ENCODE measurements at regions not wholly inside any gene's neighbourhood (a gene's known extent, or its start where the extent isn't known, plus 50 kb on each side); places are given as distances from the start of the nearest gene placed in this dataset.
"Not testable (repeated sequence)": the region's sequence is repeated elsewhere in the genome, so short reads cannot be mapped to it uniquely, and the experiment has no call there.

DNA sequence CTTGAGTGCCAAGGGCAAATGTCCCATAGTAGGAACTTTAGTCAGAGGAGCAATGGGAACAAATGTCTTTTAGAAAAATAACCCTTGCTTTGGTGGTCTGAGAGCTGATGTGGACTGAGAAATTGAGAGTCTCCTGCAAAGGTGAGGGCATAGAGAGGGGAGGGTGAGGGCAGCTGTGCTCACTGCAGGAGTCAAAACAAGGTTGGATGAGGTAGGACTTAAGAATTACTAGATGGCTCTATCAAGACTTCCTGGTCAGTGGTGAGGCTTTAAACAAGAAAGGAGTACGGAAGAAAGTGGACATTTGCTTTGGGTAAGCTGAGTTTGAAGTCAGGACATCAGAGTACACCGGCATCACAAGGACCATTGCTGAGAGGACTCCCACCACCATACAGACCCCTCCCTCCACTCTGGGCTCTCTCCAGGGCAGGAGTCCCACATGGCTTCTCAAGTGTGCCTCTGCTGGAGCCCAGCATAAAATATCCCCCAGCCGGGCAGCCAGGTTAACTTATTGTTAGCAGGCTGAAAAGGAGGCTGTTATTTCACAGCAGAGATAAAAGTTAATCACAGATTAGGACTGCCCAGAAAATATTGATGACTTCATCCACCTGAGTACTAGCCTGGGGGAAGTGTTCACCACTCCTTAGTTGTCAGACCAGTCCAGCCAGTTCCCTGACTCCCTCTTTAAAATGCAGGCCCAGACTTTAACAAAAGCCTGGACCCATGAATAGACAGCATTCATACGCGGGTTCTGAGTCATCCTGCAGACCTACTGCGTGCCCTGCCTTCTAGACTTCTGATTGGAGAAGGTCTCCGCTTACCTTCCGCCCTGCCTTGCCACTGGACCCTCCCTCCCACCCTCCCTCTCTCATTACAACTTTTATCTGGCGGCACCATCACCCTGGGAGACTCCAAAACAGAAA is 167.2 kb downstream of the BCL2L11 start:
- DNase-seq (ENCODE audit: low read depth) = not testable (repeated sequence)

DNA sequence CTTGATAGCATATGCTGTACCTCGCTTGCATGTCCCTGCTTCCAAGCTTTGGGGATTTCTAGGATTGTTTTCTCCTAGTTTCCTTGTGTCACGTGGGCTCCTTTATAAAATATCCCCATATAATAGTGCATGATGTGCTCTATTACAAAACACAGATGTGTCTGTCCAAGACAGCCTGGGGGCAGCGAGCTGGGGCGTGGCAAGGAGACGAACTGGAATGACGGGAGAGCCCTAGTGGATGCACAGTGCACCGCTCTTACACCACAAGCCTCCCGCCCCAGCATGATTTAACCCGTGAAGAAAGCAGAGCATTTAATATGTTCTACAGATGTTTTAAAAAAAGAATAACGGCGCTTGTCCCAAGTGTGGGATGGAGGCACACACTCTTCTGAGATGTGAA is 169.7 kb downstream of the BCL2L11 start:
- not testable (repeated sequence) for DNase-seq (ENCODE audit: low read depth)

DNA sequence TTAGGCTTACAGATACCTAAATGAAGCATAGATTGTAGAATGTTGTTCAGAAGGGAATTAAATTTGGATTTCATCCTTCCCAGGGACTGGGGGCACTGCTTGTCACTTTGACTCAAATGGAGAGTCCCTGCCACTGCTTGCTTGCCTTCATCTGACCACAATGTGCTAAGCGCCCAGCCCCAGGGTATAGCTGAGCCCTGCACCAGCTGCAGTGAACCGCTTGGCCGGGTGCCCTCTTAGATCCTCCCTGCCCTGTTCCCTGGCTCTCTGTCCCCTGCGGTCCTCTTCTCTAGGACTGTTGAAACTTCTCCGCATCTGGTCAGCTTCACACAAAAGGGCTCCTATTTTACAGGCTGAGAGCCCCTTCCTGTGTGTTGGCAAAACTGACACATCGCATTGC is 170.9 kb downstream of the BCL2L11 start:
- not testable (repeated sequence) for DNase-seq (ENCODE audit: low read depth)

DNA sequence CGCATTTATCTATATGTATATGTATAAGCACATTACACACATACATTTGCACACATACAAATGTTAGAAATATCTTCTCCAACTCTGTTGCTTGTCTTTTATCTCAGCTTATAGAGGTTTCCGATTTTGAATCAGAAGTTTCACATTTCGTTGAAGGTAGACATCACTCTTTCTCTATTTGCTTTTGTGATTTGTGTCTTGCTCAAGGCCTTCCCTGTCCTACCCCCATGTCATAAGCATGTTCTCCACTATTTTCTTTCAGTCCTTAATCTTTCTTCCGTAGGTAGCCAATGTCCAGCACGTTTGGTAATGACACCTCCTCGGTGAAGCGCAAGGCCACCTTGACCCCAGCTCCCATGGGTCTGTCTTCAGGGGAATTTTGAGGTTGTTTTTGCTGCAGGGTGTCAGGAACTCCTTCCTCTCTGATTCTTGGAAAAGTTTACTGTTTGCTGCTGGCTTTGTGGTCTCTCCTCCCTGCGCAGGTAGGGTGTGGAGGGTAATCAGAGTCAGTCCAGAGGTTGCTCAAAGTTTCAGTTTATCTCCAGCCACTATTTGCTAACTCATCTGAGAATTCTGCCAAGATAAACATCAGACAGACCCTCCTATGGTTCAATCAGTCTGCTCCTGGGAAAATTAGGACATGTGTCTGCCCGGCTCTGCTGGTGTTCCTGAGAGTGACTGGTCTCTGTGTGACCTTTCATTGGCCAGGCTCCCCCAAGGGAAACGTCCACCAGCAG is 171.7 kb downstream of the BCL2L11 start:
- DNase-seq (ENCODE audit: low read depth) = not testable (repeated sequence)

DNA sequence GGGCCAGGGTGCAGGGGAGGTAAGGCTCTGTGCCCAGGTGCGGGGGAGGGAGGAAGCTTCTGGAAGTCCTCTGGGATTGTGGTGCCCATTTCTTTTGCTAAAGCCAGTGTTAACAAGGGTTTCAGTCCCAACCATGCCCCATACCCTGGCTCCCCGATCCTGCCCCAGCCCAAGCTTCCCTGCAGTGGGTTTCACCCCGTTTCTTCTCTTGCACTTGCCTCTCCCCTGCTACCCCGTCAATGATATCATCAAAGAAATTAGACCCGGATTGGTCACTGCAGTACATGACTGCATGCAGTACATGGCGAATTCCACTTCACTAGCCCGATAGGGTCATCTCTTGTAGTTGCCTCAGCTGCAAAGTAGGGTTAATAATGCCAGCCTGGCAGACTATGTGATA is 174.0 kb downstream of the BCL2L11 start:
- not testable (repeated sequence) for DNase-seq (ENCODE audit: low read depth)

DNA sequence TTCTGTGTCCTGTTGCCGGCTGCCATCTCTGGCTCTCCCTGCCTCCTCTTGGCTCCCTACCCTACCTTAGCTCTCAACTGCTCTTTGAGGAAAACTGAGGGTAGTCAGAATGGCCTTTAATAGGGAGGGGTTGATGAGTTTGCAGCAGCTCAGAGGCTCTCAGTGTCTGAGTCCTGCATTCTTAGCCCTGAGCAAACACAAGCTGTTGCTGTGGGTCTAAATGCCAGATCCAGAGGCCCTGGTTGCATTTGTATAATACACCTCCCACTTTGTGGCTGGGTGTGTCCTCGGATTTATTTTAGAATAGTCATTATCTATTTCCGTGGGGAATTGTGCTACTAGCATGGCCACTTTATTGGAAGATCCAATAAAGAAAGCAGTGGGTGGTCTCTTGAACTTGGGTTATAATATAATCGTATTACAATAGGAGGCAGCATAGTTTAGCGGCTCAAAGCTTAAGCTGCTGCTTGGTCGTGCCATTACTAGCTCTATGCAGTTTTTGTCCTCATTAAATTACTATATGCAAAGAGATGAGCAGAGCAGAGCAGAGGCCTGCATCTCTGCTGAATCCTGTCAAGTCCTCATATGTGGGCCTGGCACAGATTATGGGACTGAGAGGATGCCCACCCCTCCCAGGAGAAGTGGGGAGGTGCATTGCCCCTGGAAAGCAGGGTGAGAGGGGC is 175.5 kb downstream of the BCL2L11 start:
- DNase-seq (ENCODE audit: low read depth) = not testable (repeated sequence)

DNA sequence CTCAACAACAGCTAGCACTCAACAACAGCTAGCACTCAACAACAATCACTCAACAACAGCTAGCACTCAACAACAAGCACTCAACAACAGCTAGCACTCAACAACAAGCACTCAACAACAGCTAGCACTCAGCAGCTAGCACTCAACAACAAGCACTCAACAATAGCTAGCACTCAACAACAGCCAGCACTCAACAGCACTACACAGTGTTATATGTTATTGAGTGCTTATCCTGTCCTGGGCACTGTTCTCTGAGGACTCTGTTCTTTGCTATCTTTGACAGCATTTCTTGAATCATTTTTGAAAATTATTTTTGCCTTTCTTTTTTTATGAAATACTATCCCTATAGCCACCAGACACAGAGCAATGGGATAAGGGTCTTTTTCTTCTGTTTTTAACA is 176.4 kb downstream of the BCL2L11 start:
- not testable (repeated sequence) for DNase-seq (ENCODE audit: low read depth)

DNA sequence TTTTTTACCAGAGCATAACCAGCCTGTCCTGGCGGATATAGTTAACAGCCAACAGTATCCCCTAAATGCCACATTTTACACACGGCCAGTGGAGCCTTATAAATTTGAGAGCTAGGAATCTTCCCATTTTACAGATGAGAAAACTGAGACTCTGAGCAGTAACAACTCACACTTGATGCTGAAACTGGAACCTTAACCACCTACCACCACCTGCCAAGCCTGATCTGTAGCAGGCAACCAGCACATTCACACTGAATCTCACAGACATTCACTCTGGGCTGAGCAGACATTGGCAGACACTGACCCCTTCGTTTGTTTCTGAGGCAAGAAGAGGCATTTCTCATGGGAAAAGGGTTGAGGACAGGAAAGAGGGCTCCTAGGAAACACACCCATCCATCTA is 178.2 kb downstream of the BCL2L11 start:
- not testable (repeated sequence) for DNase-seq (ENCODE audit: low read depth)

DNA sequence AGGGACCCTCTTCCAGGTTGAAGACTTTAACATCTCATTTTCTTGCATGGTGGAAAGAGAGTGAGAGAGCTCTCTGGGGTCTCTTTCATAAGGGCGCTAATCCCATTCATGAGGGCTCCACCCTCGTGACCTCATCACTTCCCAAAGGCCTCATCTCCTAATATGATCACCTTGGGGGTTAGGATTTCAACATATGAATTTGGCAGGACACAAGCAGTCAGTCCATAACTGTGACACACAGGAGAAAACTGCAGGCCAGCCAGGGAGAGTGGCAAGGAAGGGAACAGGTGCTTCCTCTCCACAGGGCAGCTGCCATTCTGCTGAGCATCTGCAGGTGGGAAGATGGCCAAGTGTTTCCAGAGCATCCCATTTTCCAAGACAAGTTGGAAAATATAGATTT is 178.9 kb downstream of the BCL2L11 start:
- DNase-seq (ENCODE audit: low read depth) = not testable (repeated sequence)

DNA sequence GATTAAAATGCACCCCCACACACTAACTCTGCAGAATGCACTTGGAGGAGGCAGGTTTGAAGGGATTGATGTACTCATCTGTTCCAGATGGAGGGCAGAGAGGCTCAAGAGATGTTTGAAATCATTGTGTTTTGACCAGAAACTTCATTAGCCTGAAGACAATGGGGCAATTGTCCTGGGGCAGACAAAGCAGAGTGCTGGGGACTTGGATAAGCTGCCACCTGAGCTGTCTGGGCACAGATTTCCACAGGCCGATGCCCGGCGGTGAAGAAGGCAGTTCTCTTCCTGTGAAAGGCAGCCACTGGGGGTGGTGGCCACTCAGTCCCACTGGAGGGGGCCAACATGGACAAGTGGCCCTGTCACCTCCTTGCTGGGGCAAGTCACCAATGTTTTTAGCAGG is 181.0 kb downstream of the BCL2L11 start:
- not testable (repeated sequence) for DNase-seq (ENCODE audit: low read depth)

DNA sequence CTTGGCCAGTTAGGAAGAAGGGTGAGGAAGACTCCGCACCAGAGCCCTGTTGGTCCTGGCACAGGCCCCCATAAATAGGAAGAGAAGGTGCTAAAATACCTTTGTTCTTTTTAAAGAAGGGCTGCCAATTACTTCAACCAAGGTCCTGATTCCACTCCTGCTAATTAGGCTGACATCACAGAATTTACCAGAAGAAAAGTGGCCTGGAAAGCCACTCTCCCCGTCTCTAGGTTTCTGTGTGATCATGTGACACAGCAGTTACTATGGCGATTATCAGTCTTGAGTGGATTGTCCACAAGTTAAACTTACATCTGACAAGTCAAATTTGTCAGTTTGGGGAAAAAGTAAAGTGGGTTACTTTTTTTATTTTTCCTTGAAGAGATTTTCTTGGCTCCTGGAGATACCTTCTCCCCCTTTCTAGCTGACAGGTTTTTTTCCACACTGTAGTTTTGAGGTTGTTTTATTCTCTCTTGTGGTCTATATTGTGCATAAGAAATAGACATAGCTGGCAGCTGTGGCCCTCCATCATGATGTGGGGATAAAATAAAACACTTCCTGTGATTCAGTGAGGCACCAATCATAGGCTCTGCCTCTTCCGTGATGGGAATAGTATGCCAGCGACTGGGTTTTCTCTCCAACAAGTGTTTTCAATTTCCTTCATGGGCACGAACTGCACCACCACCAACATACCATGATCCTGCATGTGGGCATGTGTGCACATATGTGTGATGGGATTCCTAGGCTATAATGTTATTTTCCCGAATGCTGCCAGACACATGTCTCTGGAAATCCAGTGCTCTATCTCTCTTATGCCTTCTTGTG is 181.9 kb downstream of the BCL2L11 start:
- DNase-seq (ENCODE audit: low read depth) = not testable (repeated sequence)

DNA sequence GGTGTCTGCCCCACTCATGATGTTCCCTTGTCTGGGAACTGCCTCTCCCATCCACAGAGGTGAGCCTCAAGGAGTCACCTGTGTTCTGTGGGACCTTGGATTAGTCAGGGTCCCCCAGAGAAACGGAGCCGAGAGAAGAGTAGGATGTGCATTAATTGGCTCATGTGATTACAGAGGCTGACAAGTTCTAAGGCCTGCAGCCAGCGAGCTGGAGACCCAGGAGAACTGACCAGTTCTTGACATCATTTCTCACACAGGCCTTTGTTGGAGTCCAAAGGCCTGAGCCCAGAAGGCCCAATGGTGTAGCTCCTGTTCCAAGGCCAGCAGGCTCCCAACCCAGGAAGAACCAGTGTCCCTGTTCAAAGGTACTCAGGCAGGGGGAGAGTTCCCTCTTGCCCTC is 186.6 kb downstream of the BCL2L11 start:
- DNase-seq (ENCODE audit: low read depth) = not testable (repeated sequence)

DNA sequence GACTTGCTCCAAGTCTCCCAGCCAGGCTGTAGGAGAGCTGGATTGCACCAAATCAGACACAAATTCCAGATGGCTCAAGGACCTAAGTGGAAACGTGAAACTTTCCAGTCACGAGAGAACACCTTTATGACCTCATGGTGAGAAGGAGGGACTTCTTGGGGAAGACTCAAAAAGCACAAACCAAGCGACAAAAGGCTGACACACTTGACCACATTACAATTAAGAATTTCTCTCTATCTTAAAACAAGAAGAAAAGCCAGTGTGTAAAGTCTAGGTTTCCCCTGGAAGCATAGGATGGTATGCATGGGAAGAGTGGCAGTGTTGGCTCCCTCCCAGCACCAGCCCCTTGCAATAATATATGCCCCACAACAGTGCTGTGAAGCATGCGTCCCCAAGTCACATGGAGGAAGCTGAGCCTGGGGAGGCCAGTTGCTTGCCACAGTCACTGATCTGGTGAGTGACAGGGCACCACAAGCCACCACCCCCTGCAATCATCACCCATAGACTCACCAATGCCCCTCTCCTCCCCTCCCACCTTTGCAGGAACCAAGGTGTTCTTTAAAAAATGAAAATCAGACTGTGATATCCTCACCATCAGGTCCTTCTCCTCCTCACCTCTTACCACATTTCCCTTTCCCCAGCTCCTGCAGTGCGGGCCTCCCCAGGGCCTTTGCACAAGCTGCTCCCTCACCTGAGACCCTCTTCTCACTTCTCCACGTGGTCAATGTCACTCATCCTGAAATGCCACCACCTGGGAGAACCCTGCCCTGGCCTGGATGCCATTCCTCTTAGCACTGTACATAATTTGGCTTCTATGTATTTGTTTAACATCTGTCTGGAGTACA is 188.7 kb downstream of the BCL2L11 start:
- DNase-seq (ENCODE audit: low read depth) = not testable (repeated sequence)

DNA sequence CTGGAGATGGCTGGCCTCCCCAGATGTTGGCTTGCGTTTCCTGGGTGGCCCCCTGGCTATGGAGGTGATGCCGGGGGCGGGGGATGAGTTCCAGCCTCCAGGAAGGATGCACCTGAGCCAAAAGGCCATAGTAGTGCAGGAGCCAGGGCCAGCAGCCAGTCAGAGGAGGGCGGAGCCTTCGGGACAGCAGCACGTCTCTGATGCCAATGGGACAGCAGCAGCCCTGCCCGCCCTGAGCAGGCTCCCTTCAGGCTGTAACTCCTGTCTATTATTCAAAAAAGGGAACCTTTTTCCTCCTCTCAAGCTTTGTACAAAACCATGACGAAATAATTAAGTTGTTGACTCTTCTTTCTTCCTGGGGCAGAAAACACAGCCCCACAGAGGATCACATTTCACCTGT is 189.7 kb downstream of the BCL2L11 start:
- DNase-seq (ENCODE audit: low read depth) = not testable (repeated sequence)

DNA sequence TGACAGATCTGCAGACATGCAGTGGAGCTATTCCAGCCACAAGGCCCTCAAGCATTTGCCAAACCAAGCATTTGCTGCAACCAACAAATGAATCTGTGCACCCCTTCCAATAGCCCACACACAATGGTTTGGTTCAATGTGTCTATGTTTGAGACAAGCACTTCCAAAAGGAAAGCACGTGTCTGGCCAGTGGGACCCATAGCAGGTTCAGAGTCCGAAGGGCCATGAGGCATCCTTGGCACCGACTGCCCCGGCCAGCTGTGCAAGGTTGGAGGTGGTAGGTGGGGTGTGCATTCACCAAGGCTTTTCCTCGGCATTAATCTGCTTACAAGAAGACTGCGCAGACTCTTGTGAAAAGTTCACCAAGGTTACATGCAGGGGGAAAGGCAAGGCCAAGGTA is 190.9 kb downstream of the BCL2L11 start:
- DNase-seq (ENCODE audit: low read depth) = not testable (repeated sequence)

DNA sequence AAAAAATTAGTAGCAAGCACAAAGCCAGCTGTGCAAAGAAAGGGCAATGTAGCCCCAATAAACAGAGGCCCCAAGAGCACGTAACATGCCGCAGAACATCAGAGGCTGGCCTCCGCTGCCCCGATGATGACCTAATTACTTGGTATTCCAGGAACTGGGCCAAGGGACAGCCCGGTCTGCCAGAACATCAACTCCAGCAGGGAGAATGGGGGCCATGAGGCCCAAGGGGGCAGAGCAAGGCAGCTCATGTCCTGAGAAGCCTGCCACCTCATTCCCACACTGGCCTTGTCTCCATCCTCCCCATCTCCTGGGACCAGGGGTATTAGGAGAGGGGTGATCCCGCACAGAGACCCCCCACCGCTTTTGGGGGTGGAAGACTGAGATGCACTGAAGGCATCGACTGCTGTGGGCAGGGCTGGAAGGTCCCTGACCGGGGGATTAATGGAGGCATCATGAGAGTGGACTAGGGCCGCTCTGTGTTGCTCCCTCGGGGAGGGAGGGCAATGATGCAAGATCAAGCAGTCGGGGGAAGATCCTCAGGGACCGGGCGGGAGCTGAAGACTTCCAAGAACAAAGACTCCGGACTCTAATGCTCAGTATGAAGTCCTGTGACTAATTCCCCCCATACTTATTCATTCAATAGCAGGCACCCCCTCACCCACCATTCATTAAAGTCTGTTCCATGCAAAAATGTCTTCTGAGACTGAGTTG is 192.3 kb downstream of the BCL2L11 start:
- DNase-seq (ENCODE audit: low read depth) = peak; percentile 77

DNA sequence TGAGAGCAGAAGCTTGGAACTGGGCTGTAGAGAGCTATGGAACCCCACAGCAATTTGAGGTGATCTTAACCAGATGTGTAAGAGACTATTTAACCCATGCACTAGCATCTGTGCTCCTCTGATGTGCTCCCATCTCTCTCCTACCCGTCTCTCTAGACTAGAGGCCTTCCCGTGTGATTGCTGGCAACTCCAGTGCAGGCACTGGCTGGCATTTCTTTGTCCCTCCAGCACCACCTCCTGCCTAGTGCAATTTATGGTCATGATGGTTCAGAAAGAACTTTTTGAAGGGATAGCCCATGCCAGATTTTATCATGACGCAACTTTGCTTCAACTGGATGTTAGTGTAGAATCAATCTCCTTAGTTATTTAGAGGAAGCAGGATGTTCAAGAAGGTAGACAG is 193.0 kb downstream of the BCL2L11 start:
- DNase-seq (ENCODE audit: low read depth) = not testable (repeated sequence)

DNA sequence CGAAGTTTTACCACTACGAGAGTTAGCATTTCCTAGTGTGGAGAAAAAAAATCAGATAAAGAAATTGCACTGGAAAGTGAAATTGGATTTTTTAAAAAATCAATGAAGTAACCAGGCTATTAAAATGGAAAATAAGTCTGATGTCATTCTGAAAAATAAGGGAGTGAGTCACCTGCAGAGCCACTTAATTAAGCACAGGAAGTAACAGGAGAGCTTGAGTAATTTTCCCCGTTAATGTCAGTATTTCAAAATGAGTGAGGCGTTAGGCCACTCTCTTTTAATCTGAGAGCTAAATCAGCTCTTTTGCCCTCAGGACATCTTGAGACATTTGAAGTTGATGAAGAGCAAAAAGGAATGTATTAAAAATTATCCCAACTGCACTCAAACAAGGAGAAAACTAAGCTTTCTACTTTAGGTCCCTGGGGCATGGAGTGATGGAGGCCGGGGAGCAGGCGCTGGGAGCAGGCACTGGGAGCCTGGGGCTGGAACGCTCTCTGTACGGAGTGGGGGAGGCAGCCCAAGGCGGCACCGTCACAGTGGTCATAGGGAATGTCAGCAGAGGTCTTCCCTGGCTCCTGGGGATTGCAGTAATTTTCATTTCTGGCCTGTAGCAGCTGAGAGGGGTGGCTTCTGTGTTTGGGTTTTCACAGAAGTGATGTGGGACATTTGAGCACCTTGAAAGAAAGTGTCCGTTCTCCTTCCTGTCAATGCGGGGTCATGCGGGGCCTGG is 194.6 kb downstream of the BCL2L11 start:
- peak; percentile 15 for DNase-seq (ENCODE audit: low read depth)

DNA sequence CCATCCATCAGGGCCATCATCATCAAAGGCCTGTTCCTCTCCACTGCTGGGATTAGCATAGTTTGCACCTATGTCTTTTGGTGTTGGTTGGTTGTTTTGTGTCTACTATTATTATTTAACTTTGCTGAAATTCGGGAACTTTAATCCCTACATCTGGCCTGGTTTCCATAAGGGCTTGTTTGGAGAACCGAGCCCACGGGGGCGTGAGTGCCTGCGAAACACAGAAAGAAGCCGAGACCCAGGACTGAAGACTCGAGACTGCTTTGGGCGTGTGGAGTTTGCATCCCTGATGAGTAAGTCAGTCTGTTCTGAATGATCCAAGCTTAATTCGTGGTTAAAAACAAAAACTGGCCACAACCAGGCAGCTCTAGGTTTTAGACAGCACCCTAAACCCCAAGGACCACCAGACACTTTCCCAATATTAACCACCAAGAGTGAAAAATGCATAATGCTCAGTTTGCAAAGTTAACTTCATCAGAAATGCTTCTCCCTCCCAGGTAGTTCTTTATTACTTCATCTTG is 195.6 kb downstream of the BCL2L11 start:
- DNase-seq (ENCODE audit: low read depth) = not testable (repeated sequence)

All from ELR (cell line).